Germinal center (tissue), 1 donor: ENCODE measurements at regions not wholly inside any gene's neighbourhood (a gene's known extent, or its start where the extent isn't known, plus 50 kb on each side); places are given as distances from the start of the nearest gene placed in this dataset.

Experiments used
- DNase-seq: peaks from one replicate; pipeline ENCODE4 v3.0.0; 2012; ENCODE audit warnings: mixed read lengths, low spot score

DNA sequence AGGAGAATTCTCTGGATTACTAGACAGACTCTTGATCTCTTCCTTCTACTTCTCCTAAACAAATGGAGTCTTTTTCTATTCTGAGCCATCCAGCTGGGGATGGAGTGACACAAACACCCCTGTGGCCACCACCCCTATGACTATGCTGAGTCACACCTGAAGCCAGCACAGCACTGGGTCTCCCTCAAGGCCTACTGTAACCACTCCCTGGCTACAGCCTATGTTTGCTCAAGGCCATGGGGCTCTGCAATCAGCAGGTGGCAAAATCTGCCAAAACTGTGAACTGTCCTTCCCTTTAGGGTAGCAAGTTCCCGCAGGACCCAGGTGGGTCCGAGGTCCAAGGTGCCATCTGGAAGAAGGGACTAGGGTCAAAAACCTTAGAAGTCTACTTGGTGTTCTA, 132.3 kb downstream of the TINAG start:
- DNase-seq = no peak

DNA sequence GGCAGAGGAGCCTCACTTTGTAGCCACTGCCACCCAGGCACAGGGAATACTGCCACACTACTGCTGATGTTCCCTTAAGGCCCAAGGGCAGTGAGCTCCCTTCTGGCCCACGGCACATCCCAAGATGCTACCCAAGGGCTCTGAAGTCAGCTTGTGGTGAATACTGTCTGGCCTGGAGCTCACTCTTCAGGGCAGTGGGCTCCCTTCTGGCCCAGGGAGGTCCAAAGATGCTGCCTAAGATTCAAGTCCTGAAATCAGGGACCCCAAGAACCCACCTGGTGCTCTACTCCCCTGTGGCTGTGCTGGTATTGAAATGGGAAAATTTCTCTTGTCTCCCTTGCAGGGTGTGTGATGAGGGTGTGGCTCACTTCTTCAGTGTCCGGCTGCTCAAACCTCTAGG, 132.8 kb downstream of the TINAG start:
- DNase-seq = no peak

DNA sequence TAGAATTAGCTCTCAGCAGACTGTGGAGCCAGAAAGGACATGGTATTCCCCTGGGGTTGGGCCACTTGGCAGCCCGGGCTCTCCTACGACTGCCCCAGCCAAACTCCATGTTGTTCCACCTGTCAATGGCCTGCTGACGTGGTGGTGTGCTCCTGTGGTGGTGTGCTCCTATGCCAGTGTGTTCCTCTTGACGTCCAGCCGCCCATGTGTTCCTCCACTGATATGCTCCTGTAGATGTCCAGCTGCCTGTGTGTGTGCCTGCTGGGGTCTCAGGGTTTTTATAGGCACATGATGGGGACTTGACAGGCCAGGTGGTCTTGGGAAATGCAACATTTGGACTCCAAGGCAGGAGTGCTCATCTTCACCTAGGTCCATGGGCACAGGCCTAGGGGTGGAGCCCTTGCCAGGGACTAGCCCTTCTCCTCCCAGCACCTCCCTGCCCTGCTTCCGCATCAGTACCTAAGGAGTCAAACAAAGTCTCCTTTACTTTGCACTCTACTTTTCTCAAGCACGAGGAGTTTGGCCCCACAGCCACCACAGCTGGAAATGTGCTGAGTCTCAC, 133.5 kb downstream of the TINAG start:
- no peak for DNase-seq

DNA sequence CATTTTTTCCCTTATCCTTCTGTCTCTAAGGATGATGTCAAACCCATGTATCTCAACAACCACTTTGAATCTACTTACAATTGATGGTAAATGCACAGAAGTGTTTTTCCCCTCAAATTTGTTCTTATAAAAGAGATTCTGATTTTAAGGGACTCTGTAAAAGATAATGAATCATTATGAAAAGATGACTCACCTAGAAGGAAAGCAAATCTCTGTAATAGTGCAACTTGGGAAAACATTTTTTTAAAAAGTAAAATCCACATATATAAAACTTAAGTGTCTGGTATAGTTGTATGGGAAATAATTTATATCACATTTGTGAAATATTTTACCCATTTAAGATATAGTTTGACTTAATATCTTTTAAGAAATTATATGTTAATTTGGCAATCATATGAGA, 137.0 kb downstream of the TINAG start:
- DNase-seq = no peak

DNA sequence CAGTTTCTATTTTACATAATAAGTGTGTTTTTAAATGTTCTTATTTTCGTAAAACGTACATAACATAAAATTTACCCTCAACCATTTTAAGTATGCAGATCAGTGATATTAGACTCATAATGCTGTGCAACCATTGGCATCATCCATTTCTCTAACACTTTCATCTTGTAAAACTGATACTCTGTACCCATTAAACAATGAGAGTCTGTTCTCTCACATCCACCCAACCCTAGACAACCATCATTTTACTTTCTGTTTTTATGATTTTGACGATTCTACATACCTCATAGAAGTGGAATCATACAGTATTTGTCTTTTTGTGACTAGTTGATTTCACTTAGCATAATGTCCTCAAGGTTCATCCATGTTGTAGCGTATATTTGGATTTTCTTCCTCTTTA, 140.4 kb downstream of the TINAG start:
- no peak for DNase-seq

DNA sequence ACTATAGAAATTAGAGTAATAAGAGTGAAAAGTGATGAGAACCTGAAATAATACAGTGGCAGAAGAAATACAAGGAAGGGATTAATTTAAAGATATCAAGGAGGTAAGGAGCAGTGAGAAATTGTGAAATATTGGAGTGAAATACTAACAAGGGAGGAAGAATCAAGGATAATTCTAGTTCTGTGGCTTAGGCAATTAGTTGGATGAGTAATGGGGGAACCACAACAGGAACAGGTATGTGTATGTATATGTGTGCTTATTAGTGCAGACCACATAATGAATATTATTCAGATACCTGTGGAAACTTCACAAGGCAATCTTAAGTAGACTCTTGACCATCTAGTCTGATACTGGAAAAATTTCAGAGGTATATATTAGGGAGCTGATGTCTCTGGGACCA, 143.3 kb downstream of the TINAG start:
- DNase-seq = no peak

DNA sequence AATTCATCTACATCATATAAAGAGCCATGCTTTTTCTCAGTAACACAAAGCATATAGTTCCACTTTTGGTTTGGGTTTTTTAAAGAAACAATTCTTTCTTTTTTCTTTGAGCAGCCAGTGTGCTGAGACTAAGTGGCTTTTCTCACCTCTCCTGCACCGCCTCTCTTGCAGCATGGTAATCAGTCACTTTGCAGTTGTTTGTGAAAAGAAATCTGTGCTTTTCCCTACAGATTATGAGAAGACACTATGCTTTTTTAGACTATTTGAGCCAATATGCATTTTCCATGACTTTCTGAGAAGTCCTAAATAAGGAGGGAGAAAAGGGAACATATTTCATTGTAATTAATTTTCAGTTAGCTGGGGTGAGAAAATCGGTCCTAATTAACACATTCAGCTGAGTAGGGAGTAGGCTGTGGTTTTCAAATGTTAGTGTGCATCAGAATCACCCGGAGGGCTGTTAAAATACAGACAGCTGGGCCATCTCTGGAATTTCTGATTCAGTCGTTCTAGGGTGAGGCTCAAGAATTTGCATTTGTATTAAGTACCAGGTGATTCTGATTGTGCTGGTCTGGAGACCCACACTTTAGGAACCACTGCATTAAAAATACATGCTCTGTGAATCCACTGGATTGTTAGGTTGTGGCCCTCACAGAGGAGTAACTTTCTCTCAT, 155.2 kb downstream of the TINAG start:
- DNase-seq = no peak

DNA sequence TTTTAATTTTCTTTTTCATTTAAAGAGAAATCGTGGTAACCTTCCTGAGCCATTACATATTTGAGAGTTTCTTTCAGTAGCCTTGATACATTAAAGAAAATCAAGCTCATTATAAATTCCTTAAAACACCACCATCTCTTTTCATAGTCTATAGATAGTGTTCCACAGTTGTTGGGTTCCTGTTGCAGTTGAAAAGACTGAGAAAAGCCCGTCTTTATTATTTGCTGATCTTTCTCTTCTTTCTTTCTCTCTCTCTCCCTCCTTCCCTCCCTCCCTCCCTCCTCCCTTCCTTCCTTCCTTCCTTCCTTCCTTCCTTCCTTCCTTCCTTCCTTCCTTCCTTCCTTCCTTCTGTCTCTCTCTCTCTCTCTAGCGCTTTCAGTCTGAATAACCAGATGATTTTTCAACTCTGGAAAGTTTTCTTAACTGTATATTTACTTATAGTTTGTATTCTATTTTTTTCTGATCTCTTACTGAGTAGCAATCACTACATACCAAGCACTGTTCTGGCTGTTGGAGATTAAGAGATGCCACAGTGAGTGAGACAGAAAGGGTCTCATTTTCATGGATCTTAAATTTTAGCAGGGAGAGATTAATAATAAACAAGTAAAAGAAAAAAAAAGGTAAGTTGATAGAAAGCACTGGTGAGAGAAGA, 157.5 kb downstream of the TINAG start:
- no peak for DNase-seq

DNA sequence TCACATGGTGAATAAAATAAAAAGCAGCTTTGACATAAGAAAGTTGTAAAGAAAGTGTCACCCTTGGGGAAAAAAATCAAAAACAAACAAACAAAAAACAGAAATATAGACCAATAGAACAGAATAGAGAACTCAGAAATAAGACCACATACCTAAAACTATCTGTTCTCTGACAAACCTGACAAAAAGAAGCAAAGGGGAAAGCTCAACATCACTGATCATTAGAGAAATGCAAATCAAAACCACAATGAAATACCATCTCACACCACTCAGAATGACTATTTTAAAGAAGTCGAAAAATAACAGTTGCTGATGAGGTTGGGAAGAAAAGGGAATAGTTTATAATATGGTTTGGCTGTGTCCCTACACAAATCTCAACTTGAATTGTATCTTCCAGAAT, 159.1 kb downstream of the TINAG start:
- DNase-seq = no peak

DNA sequence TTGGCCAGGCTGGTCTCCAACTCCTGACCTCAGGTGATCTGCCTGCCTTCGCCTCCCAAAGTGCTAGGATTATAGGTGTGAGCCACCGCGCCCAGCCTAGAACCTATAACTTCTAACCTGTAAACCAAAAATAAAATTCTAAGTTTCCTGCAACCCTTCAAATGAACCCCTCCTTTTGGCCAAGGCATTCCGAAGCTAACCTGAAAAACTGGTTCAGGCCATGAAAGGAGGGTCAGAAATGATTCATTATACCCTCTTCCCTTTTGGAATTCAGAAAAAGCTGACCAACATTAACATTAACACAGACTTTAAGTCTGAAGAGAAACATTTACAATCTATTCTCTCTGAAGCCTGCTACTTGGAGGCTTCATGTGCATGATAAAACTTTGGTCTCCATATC, 165.1 kb downstream of the TINAG start:
- DNase-seq = no peak

DNA sequence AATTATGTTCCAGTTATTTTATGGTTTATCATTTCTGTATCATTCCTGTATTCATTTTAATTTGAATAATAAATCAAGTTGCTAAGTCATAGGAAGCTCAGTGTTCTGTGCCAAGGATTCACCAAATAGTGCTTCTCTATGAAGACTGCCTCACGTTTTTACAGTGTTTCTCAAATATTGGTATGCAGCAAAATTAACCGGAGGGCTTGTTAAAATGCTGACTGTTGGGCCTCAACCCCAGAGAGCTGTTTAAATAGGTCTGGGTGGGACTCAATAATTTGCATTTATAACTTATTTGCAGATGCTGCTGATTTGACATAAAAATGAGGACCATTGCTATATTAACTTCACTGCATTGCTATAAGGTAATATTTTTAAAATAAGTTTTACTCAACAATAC, 166.7 kb downstream of the TINAG start:
- DNase-seq = no peak

DNA sequence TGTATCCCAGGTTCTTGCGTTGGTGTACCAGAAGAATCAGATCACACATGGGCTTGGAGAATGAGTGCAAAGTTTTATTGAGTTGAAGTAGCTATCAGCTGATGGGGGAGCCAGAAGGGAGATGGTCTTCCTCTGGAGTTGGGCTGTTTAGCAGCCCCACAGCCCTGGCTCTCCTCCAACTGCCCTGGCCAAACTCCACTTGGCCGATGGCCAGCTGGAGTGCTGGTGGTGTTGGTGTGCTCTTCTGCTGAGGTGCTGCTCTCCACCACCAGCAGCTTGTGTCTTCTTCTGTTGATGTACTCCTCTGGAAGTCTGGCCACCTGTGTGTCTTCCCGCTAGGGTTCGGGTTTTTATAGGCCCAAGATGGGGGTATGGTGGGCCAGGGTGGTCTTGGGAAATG, 172.8 kb downstream of the TINAG start:
- DNase-seq = no peak

DNA sequence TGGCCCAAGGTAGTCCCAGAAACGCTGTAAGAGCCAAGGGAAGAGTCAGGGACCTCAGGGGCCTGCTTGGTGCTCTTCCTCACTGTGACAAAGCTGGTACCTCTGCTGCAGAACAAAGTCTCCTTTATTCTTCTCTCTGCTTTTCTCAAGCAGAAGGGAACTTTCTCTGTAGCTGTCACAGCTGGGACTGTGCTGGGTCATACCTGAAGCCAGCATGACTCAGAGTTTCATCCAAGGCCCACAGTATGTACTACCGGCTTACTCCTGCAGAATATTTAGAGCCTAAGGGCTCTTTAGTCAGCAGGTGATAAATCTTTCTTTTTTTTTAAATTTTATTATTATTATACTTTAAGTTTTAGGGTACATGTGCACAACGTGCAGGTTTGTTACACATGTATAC, 183.2 kb downstream of the TINAG start:
- DNase-seq = no peak

DNA sequence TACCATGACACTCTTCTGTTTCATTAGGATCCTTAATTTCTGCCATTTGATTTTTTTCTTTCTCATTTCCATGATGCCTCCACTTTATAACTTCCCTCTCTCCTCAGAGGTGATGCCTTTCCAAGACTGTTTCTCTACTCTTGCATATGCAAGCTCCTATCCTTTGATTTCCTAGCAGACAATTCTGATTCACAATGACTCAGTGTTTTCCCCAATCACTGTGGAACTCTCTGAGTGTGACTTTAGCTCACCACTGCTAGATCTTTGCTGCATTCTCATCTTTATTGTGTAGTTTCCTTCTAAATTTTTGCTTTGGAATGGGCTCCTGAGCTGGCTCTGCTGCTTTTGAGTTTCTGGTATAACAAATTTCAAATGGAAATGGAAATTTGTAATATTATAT, 184.9 kb downstream of the TINAG start:
- DNase-seq = no peak

DNA sequence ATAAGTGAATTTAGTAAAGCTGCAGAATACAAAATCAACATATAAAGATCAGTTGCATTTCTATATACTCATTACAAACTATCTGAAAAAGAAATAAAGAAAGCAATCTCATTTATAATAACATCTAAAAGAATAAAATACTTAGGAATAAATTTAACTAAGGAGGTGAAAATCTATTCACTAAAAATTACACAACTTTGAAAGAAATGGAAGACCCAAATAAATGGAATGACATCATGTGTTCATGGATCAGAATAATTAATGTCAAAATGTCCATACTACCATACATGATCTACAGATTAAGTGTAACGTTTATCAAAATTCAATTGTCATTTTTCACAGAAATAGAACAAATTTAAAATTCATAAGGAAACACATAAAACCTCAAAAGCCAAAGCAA, 194.9 kb downstream of the TINAG start:
- no peak for DNase-seq

DNA sequence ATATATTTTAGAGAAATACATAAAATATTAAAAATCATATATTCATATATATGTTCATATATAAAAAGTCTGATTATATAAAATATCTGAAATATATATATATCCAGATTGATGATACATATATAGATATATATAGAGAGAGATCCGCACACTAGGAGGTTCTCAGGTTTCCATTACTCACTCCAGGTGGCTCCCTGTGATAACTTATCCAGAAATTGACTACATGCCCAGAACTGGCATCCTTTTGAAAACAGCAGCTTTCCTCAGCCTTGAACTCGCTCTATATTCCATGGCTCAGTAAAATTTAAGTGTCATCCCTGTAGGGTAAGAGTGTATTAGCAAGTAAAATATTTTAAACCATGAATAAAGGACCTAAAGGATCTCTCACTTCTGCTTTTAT, 206.8 kb downstream of the TINAG start:
- no peak for DNase-seq

DNA sequence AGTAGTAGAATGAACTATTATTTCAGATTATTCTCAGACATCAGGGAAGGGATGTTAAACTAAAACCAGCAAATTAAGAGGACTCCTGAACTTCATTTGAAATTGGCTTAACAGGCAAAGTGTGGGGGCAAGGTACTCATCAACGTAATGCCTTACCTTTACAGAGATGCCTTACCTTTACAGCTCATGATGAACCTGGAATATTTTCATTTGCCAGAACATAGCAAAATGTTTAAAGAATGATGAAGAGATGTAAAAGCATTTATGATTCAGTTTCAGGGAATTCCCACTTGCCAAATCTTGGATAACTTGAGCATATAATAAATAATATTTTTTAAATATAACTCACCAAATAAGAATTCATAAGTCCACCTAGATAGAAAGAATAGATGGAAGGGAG, 207.5 kb downstream of the TINAG start:
- no peak for DNase-seq

DNA sequence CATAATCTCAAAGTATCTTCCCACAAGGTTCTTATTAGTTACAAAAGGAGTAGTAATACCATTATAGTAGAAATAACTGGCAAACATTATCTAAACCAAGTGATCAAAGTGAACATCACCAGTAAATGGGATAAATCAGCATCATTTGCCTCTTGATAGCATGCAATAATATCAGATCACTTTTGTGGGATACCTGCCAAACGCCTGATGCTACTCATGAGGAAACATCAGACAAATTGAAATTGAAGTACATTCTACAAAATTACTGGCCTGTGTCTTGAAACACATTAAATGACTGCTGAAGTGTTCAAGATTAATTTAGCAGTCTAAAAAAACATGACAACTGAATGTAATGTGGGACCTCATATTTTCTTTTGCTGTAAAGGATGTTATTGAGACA, 208.1 kb downstream of the TINAG start:
- no peak for DNase-seq

DNA sequence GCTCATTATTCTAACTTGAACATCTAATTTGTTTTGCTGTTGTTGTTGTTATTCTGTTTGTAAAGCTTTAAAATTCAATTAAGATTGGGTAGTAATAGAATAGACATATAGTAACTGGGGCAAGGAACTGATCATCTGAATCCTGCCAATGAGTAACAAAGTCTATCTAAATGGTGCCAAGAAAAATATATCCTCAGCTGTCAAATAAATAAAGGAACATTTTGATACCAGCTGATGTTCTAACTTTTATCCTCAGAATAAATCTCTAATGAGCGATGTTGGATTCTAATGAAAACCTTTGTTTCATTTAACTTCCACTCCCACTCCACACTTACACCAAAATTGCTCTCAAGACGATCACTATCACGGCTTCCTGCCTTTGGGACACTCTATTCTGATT, 210.9 kb downstream of the TINAG start:
- no peak for DNase-seq

DNA sequence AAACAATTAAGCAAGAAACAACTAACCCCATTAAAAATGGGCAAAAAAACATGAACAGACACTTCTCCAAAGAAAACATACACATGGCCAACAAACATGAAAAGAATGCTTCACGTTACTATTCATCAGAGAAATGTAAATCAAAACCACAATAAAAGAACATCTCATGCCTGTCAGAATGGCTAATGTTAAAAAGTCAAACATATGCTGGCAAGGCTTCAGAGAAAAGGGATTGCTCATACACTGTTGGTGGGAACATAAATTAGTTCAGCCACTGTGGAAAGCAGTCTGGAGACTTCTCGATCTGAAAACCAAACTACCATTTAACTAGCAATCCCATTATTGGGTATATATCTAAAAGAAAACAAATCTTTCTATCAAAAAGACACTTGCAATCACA, 217.5 kb downstream of the TINAG start:
- no peak for DNase-seq

DNA sequence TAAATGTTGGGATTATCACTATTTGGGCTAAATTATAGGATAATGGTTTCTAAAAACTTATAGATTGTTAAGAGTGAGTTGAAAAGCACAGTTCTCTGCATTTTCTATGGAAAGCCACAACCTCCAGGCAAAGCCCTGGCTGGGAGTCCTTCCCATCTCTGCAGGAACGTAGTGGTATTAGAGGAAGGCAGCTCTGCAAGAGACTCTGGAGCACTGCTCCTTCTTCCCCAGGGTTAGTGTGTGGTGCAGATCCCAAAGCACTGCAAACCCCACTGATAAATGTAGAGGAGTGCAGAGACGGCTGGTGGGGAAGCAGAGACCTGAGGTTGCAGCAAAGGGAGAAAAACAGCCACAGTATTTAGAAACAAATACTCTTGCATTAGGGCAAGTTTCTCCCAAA, 225.3 kb downstream of the TINAG start:
- no peak for DNase-seq

DNA sequence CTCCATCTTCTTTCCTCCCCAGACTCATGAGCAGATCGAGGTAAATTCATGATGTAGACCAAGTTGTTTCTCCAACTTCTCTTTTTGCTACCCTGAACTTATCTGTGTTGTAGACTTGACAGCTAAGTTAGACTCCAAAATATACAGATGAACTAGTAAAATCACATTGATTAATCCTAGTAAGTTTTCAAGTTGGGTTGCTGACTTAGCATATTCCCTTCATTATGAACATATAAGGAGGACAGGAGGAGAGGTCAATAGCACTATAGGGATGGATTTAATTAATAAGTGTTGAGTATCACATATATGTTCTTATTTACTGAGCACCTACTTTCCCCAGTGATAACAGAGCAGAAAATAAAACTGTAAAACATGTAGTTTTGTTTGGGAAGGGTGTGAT, 227.3 kb downstream of the TINAG start:
- DNase-seq = no peak

DNA sequence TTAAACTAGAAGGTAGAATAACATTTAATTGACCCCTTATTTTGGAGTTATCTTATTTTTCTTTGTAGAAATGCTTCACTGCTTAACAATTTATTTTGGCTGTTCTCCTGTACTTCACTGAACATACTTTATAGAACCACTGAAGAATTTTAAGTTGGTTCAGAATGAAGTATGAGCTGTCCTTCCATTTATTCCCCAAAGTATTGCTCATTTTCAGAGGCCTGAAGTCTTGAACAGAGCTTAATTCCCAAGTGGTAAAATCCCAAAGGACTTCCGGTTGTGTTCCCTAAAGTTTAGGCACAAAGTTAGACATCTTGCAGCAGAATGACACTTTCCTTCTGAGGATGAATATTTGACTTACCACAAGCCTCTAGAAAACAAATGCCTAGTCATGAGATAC, 233.3 kb downstream of the TINAG start:
- DNase-seq = no peak

DNA sequence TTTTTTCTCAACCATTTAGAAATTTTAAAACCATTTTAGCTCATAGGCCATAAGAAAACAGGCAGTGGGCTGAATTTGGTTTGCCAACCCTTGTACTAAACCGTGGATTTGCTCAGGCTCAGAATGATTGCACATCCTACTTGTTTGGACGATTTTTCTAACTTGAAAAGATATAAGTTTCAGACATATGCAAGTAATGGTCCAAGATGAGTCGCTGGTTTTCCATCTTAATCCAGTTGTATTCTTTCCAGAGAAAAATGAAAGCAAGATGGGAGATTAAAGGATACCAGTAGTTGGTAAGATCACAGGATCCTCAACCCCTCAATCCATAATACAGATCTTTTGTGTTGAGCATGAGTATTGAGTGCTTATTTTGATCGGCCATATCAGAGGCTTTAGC, 250.9 kb downstream of the TINAG start:
- DNase-seq = no peak
